ENCODE measurements at regions not wholly inside any gene's neighbourhood (a gene's known extent, or its start where the extent isn't known, plus 50 kb on each side); places are given as distances from the start of the nearest gene placed in this dataset.

DNA sequence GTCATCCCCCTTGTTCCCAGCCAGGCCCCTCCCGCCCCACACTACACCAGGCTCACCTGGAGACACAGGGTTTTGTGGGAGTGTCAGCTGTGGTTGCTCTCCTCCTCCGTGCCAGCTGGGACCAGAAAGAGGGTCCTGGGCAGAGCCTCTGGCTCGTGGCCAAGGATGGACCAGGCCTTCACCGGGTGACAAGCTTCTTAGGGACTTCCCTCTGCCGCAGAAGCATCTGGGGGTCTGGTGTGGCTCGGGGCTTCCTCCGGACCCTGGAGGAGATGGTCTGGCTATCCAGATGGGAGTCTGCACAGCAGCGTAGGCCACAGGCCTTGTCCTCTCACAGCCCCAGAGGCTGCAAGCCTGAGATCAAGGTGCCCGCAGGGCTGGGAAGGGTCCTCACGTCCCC is 63.8 kb upstream of the CFAP46 start:
- Histone ChIP-seq H3K36me3 (ENCODE audit: control insufficient read depth, insufficient read depth, low read length) (no peaks in the 10 kb centered on the region), H3K4me1 (ENCODE audit: control insufficient read depth, insufficient read depth, low read length, poor library complexity, severe bottlenecking) (peaks cover 11% of the 10 kb centered on the region), H3K9me3 (ENCODE audit: control insufficient read depth, low read length) (no peaks in the 10 kb centered on the region), H3K4me3 (ENCODE audit: extremely low read depth, insufficient read depth, low read length, poor library complexity, severe bottlenecking) (no peak overlapping the region), H3K27ac (ENCODE audit: low read depth, low read length, severe bottlenecking) (no peak overlapping the region)
- WGBS, 2 experiments (ENCODE audit: insufficient coverage in 2 of 2): 90 to 94% methylated on average over 8 to 9 of the region's 10 CpGs

DNA sequence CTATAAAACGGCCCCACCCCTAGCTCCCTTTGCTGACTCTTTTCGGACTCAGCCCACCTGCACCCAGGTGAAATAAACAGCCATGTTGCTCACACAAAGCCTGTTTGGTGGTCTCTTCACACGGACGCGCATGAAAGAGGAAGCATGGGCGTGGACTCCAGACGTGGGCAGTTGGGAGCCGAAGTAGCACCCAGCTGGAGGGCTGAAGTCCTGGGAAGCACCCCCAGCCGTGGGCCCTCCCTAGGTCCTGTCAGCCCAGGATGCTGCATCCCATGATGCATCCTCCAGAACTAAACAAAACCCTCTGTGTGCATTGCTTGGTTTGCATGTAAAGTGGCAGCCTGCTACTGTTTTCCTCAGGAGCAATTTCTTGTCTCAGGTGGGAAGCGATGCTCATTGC is 62.1 kb upstream of the CFAP46 start:
- H3K4me3 ChIP-seq (ENCODE audit: extremely low read depth, insufficient read depth, low read length, poor library complexity, severe bottlenecking): no peak overlapping the region
- H3K9me3 ChIP-seq (ENCODE audit: control insufficient read depth, low read length): no peaks in the 10 kb centered on the region
- no peaks in the 10 kb centered on the region for H3K36me3 ChIP-seq (ENCODE audit: control insufficient read depth, insufficient read depth, low read length)
- peaks cover 9% of the 10 kb centered on the region for H3K4me1 ChIP-seq (ENCODE audit: control insufficient read depth, insufficient read depth, low read length, poor library complexity, severe bottlenecking)
- no peak overlapping the region for H3K27ac ChIP-seq (ENCODE audit: low read depth, low read length, severe bottlenecking)
- WGBS, 2 experiments (ENCODE audit: insufficient coverage in 2 of 2): 88% methylated on average over 8 to 9 of the region's 10 CpGs

DNA sequence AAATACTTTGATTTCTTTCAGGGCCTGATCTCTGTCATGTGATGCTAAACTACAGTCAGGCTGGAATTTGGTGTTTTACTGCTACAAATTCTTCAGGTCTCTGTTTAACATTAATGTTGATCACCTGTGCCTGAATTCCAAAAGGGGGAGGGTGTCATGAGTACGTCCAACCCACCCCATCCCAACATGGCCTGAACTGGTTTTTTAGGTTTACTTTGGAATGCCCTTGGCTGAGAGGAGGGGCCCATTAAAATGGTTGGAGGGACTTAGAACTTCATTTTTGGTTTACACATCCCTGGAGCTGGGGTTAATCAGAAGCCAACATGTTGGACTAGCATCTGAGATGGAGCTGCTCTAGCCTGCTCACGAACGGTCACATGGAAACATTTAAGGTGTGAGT is 60.8 kb upstream of the CFAP46 start:
- no peak overlapping the region for H3K4me3 ChIP-seq (ENCODE audit: extremely low read depth, insufficient read depth, low read length, poor library complexity, severe bottlenecking)
- 96 to 100% methylated on average over 2 of the region's 3 CpGs for WGBS, 2 experiments (ENCODE audit: insufficient coverage in 2 of 2)

DNA sequence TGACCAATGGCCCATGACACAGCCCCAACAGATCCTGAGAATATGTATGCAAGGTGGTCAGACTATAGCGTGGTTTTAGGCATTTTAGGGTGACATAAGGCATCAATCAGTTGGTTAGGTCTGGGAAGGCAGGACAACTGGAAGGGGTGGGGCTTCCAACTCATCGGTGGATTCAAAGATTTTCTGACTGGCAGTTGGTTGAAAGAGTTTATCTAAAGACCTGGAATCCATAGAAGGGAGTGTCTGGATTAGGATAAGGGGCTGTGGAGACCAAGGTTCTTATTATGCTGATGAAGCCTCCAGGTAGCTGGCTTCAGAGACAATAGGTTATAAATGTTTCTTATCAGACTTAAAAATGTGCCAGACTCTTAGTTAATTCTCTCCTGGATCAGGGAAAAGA is 60.3 kb upstream of the CFAP46 start:
- H3K9me3 ChIP-seq (ENCODE audit: control insufficient read depth, low read length): no peaks in the 10 kb centered on the region
- H3K4me1 ChIP-seq (ENCODE audit: control insufficient read depth, insufficient read depth, low read length, poor library complexity, severe bottlenecking): no peaks in the 10 kb centered on the region
- 65 to 79% methylated on average over 2 of the region's 2 CpGs for WGBS, 2 experiments (ENCODE audit: insufficient coverage in 2 of 2)
- H3K36me3 ChIP-seq (ENCODE audit: control insufficient read depth, insufficient read depth, low read length): no peaks in the 10 kb centered on the region
- H3K4me3 ChIP-seq (ENCODE audit: extremely low read depth, insufficient read depth, low read length, poor library complexity, severe bottlenecking): no peak overlapping the region
- no peak overlapping the region for H3K27ac ChIP-seq (ENCODE audit: low read depth, low read length, severe bottlenecking)

More for the DNA sequence above, 60.8 kb upstream of the CFAP46 start:
- Histone ChIP-seq H3K4me1 (ENCODE audit: control insufficient read depth, insufficient read depth, low read length, poor library complexity, severe bottlenecking) (no peaks in the 10 kb centered on the region), H3K27ac (ENCODE audit: low read depth, low read length, severe bottlenecking) (no peak overlapping the region), H3K36me3 (ENCODE audit: control insufficient read depth, insufficient read depth, low read length) (no peaks in the 10 kb centered on the region), H3K9me3 (ENCODE audit: control insufficient read depth, low read length) (no peaks in the 10 kb centered on the region)

DNA sequence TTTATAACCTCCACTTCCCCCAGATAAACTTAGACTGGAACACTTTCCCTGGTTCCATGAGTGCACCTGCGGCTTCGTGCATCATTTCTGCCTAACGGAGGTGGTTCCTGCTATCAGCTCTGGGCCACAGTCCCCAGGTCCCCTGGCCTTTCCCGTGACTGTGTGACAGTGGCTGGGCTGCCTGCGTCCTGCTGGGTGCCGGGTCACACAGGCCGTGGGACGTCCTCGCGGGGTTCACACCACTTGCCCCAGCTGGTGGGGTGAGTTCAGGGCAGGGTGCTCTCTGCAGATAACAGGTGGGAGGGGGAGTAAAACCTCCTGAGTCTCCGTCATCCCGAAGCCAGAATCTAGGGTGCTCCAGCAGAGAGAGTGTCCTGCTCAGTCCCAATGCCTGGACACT is 58.7 kb upstream of the CFAP46 start:
- H3K36me3 ChIP-seq (ENCODE audit: control insufficient read depth, insufficient read depth, low read length): no peaks in the 10 kb centered on the region
- no peaks in the 10 kb centered on the region for H3K4me1 ChIP-seq (ENCODE audit: control insufficient read depth, insufficient read depth, low read length, poor library complexity, severe bottlenecking)
- WGBS, 2 experiments (ENCODE audit: insufficient coverage in 2 of 2): 93 to 95% methylated on average over 10 to 12 of the region's 12 CpGs
- no peaks in the 10 kb centered on the region for H3K9me3 ChIP-seq (ENCODE audit: control insufficient read depth, low read length)
- no peak overlapping the region for H3K4me3 ChIP-seq (ENCODE audit: extremely low read depth, insufficient read depth, low read length, poor library complexity, severe bottlenecking)
- no peak overlapping the region for H3K27ac ChIP-seq (ENCODE audit: low read depth, low read length, severe bottlenecking)

DNA sequence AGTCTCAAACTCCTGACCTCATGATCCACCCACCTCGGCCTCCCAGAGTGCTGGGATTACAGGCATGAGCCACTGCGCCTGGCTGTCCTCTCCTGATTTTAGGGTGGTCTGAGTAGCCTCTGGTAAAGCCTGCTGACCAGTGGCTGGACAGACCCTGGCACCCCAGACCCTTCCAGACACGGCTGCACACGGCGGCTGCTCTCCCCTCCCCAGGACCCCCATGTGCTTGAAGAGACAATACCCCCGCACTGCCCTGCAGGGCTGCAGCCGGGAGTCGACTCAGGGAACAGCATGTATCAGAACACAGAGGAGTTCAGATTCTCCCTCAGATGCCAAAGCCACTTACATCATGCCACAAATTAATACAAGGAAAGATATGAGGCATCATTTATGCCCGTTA is 58.3 kb upstream of the CFAP46 start:
- Histone ChIP-seq H3K4me1 (ENCODE audit: control insufficient read depth, insufficient read depth, low read length, poor library complexity, severe bottlenecking) (no peaks in the 10 kb centered on the region), H3K9me3 (ENCODE audit: control insufficient read depth, low read length) (no peaks in the 10 kb centered on the region), H3K36me3 (ENCODE audit: control insufficient read depth, insufficient read depth, low read length) (no peaks in the 10 kb centered on the region), H3K27ac (ENCODE audit: low read depth, low read length, severe bottlenecking) (no peak overlapping the region), H3K4me3 (ENCODE audit: extremely low read depth, insufficient read depth, low read length, poor library complexity, severe bottlenecking) (no peak overlapping the region)
- 83 to 94% methylated on average over 5 to 6 of the region's 9 CpGs for WGBS, 2 experiments (ENCODE audit: insufficient coverage in 2 of 2)

DNA sequence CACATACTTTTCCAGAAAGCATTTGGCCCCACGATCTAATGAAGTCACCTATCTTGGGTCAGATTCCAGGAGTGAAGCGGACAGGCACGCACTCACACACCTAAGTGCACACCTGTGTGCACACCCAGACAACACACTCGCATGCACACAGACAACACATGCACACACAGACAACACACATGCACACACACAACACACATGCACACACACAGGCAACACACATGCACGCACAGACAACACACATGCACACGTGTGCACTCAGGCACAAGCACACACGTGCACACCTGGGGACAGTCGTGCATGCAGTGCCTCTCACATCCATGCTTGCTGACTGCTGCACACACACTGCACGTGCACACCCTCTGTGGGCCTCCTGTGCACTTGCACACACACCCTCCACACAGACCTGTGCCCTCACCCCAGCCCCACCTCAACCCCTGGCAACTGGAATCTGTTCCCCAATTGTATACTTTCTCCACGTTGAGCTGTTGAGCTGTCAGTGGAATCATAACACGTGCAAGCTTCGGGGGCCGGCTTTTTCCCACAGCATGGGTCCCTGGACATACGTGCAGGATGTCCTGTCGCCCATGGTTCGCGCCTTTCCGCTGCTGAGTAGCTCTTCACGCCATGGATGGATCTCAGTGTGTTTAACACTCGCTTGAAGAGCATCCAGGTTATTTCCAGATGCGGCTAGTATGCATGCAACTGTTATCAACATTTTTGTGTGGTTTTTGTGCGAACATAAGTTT is 55.3 kb upstream of the CFAP46 start:
- no peaks in the 10 kb centered on the region for H3K9me3 ChIP-seq (ENCODE audit: control insufficient read depth, low read length)
- H3K27ac ChIP-seq (ENCODE audit: low read depth, low read length, severe bottlenecking): no peak overlapping the region
- no peaks in the 10 kb centered on the region for H3K4me1 ChIP-seq (ENCODE audit: control insufficient read depth, insufficient read depth, low read length, poor library complexity, severe bottlenecking)
- no peaks in the 10 kb centered on the region for H3K36me3 ChIP-seq (ENCODE audit: control insufficient read depth, insufficient read depth, low read length)
- WGBS, 2 experiments (ENCODE audit: insufficient coverage in 2 of 2): 84 to 91% methylated on average over 17 to 22 of the region's 22 CpGs
- no peak overlapping the region for H3K4me3 ChIP-seq (ENCODE audit: extremely low read depth, insufficient read depth, low read length, poor library complexity, severe bottlenecking)

DNA sequence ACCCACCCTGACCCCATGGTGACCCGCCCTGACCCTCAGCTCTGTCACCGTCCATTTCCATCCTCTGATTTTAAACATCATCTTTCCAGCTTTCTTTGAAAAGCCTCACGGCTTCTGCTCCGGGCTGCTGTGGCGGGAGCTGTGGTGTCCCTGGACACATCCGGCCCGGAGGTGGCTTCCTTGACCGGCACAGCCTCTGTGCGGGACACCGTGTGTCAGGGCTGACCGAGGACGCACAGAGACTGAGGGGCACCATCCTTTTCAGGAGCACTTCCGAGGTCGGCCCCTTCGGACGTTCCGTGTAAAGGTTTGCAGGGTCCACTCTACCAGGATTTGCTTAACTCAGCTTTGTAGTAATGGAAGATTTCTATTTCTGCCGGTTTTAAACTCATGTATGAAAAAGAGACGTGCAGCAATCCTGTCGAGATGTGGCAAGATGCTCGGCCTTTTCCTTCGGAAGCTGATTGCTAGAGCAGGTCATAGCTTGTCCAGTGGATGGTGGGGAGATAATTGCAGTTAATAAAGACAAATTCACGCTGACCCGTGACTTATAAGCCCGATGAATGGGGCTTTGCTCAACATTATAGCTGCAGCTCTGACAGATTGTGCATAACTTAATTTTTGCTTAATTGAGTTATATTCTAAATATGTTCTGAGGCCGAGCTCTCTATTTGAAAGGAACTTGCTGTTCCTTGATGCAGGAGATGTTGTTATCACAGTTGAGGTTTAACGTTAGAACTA is 54.4 kb upstream of the CFAP46 start:
- Histone ChIP-seq H3K4me1 (ENCODE audit: control insufficient read depth, insufficient read depth, low read length, poor library complexity, severe bottlenecking) (no peaks in the 10 kb centered on the region), H3K9me3 (ENCODE audit: control insufficient read depth, low read length) (no peaks in the 10 kb centered on the region), H3K4me3 (ENCODE audit: extremely low read depth, insufficient read depth, low read length, poor library complexity, severe bottlenecking) (no peak overlapping the region), H3K27ac (ENCODE audit: low read depth, low read length, severe bottlenecking) (no peak overlapping the region), H3K36me3 (ENCODE audit: control insufficient read depth, insufficient read depth, low read length) (no peaks in the 10 kb centered on the region)
- 89 to 91% methylated on average over 26 to 27 of the region's 27 CpGs for WGBS, 2 experiments (ENCODE audit: insufficient coverage in 2 of 2)

DNA sequence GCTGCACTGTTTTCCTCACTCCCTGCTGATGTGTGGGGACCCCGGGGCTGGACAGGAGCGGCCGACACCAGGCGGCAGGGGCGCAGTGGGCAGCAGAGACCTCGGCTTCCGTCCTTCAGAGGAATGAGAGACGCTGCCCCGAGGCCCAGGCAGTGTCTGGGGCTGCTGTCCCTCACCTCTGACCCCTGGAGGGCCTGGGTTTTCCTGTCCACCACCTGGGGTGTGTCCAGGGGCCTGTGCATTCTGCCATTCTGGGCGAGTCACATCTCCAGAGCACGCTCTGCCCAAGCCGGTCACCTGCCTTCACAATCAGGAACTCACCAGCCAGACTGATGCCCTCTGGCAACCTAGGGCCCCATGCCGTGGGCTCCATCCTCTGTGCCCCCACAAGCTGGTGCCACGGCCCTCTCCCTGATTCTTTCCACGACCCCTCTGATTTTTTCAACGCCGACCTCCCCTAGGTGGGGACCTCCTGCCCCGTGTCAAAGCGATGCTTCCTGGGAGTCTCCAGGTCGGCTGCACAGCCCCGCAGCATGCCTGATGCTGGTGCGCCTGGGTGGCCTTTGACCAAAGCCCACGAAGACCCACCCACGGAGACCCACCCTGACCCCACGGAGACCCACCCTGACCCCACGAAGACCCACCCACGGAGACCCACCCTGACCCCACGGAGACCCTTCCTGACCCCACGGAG is 53.7 kb upstream of the CFAP46 start:
- Histone ChIP-seq H3K36me3 (ENCODE audit: control insufficient read depth, insufficient read depth, low read length) (no peaks in the 10 kb centered on the region), H3K4me1 (ENCODE audit: control insufficient read depth, insufficient read depth, low read length, poor library complexity, severe bottlenecking) (no peaks in the 10 kb centered on the region), H3K9me3 (ENCODE audit: control insufficient read depth, low read length) (no peaks in the 10 kb centered on the region), H3K27ac (ENCODE audit: low read depth, low read length, severe bottlenecking) (no peak overlapping the region), H3K4me3 (ENCODE audit: extremely low read depth, insufficient read depth, low read length, poor library complexity, severe bottlenecking) (no peak overlapping the region)
- 90 to 91% methylated on average over 21 to 25 of the region's 29 CpGs for WGBS, 2 experiments (ENCODE audit: insufficient coverage in 2 of 2)

DNA sequence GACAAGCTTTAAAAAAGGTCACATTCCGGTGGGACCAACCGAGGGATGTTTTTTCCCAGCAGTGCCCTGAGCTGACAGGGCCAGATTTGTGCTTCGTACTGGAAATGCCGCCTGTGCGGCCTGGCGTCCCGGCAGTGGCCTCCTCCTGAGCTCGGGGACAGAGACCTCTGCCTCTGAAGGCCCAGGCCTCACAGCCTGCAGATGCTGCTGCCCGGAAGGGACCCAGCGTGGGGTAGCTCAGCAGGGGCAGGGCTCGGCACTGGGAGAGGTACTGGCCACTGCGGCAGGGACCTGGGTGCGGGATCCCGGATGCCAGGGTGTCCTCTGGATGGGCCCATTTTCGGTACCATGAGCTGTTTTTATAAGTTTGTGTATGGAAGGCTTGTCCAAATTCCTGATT is 52.4 kb upstream of the CFAP46 start:
- WGBS, 2 experiments (ENCODE audit: insufficient coverage in 2 of 2): 81 to 83% methylated on average over 15 of the region's 15 CpGs
- H3K36me3 ChIP-seq (ENCODE audit: control insufficient read depth, insufficient read depth, low read length): no peaks in the 10 kb centered on the region
- H3K27ac ChIP-seq (ENCODE audit: low read depth, low read length, severe bottlenecking): no peak overlapping the region
- no peaks in the 10 kb centered on the region for H3K4me1 ChIP-seq (ENCODE audit: control insufficient read depth, insufficient read depth, low read length, poor library complexity, severe bottlenecking)
- H3K4me3 ChIP-seq (ENCODE audit: extremely low read depth, insufficient read depth, low read length, poor library complexity, severe bottlenecking): no peak overlapping the region
- no peaks in the 10 kb centered on the region for H3K9me3 ChIP-seq (ENCODE audit: control insufficient read depth, low read length)

Data from mesodermal cell (in vitro differentiated cells).